ENCODE measurements at regions not wholly inside any gene's neighbourhood (a gene's known extent, or its start where the extent isn't known, plus 50 kb on each side); places are given as distances from the start of the nearest gene placed in this dataset.

DNA sequence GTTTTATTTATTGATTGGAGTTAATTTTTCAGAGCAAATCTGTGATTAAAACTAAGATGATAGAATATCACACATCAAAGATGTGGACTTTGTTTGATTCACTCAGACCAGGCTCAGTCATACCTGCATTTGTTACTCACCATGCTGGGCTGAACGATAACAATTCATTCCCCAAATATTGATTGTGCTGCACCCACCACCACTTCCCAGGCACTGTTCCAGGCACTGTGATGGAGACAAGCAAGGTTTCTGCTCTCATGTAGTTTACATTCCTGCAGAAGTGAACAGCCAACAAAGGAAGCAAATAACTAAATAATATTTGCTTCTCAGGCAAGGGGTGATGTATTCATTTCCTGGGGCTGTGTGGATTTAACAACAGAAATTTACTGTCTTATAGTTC lies 428.3 kb downstream of the DNAH5 start:
- H3K4me3 ChIP-seq (ENCODE audit: low read depth in 1 of 2, low read length in 2 of 2) = no peak overlapping the region
- no peak for ATAC-seq (ENCODE audit: insufficient read depth, low read depth)
- H3K27me3 ChIP-seq (ENCODE audit: insufficient read depth, low read length, poor library complexity) = no peaks in the 10 kb centered on the region
- no peak for DNase-seq
- no peaks in the 10 kb centered on the region for H3K36me3 ChIP-seq (ENCODE audit: insufficient read depth, low read length)
- no peaks in the 10 kb centered on the region for H3K4me1 ChIP-seq (ENCODE audit: insufficient read depth, low read length)
- no peak for TF ChIP-seq EZH2 (IDR thresholded peaks at IDR 0.05; ENCODE audit: borderline replicate concordance, low read depth, low read length, severe bottlenecking)
- TF ChIP-seq, protein P1, sequence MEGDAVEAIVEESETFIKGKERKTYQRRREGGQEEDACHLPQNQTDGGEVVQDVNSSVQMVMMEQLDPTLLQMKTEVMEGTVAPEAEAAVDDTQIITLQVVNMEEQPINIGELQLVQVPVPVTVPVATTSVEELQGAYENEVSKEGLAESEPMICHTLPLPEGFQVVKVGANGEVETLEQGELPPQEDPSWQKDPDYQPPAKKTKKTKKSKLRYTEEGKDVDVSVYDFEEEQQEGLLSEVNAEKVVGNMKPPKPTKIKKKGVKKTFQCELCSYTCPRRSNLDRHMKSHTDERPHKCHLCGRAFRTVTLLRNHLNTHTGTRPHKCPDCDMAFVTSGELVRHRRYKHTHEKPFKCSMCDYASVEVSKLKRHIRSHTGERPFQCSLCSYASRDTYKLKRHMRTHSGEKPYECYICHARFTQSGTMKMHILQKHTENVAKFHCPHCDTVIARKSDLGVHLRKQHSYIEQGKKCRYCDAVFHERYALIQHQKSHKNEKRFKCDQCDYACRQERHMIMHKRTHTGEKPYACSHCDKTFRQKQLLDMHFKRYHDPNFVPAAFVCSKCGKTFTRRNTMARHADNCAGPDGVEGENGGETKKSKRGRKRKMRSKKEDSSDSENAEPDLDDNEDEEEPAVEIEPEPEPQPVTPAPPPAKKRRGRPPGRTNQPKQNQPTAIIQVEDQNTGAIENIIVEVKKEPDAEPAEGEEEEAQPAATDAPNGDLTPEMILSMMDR (IDR thresholded peaks at IDR 0.05; ENCODE audit: borderline replicate concordance, extremely low read depth, low read length, poor library complexity, severe bottlenecking) = no peak
- H2AFZ ChIP-seq (ENCODE audit: low read depth, low read length) = no peak overlapping the region
- no peak overlapping the region for H3K4me2 ChIP-seq (ENCODE audit: insufficient read depth, low read length)
- H3K27ac ChIP-seq (ENCODE audit: low read length) = no peak overlapping the region
- no peaks in the 10 kb centered on the region for H4K20me1 ChIP-seq (ENCODE audit: insufficient read depth, low read length)
- no peaks in the 10 kb centered on the region for H3K79me2 ChIP-seq (ENCODE audit: insufficient read depth, low read length)
- H3K9me3 ChIP-seq (ENCODE audit: insufficient read depth, low read length, severe bottlenecking) = no peaks in the 10 kb centered on the region
- H3K9ac ChIP-seq (ENCODE audit: low read depth, low read length) = no peak overlapping the region

- Histone ChIP-seq H4K20me1 (ENCODE audit: insufficient read depth, low read length) (no peaks in the 10 kb centered on the region), H3K4me1 (ENCODE audit: insufficient read depth, low read length) (no peaks in the 10 kb centered on the region), H3K36me3 (ENCODE audit: insufficient read depth, low read length) (no peaks in the 10 kb centered on the region), H3K4me2 (ENCODE audit: insufficient read depth, low read length) (no peak overlapping the region), H3K4me3 (ENCODE audit: low read depth in 1 of 2, low read length in 2 of 2) (no peak overlapping the region), H3K27me3 (ENCODE audit: insufficient read depth, low read length, poor library complexity) (no peaks in the 10 kb centered on the region), H3K79me2 (ENCODE audit: insufficient read depth, low read length) (no peaks in the 10 kb centered on the region), H2AFZ (ENCODE audit: low read depth, low read length) (no peak overlapping the region), H3K27ac (ENCODE audit: low read length) (no peak overlapping the region), H3K9me3 (ENCODE audit: insufficient read depth, low read length, severe bottlenecking) (no peaks in the 10 kb centered on the region), H3K9ac (ENCODE audit: low read depth, low read length) (no peak overlapping the region)
- no peak for ATAC-seq (ENCODE audit: insufficient read depth, low read depth)
- no peak for DNase-seq
- no peak for TF ChIP-seq EZH2 (IDR thresholded peaks at IDR 0.05; ENCODE audit: borderline replicate concordance, low read depth, low read length, severe bottlenecking)
- TF ChIP-seq, protein P1 (IDR thresholded peaks at IDR 0.05; ENCODE audit: borderline replicate concordance, extremely low read depth, low read length, poor library complexity, severe bottlenecking) = no peak
Measured at GRCh38 chr5:13511442-13511841, 433.0 kb downstream of the DNAH5 start.

GRCh38 chr5:13510616-13511015 lies 433.9 kb downstream of the DNAH5 start:
- H3K9me3 ChIP-seq (ENCODE audit: insufficient read depth, low read length, severe bottlenecking) = no peaks in the 10 kb centered on the region
- no peaks in the 10 kb centered on the region for H3K36me3 ChIP-seq (ENCODE audit: insufficient read depth, low read length)
- H2AFZ ChIP-seq (ENCODE audit: low read depth, low read length) = no peak overlapping the region
- no peak overlapping the region for H3K9ac ChIP-seq (ENCODE audit: low read depth, low read length)
- ATAC-seq (ENCODE audit: insufficient read depth, low read depth) (no peak), DNase-seq (no peak)
- no peaks in the 10 kb centered on the region for H3K4me1 ChIP-seq (ENCODE audit: insufficient read depth, low read length)
- H3K27ac ChIP-seq (ENCODE audit: low read length) = no peak overlapping the region
- no peaks in the 10 kb centered on the region for H4K20me1 ChIP-seq (ENCODE audit: insufficient read depth, low read length)
- no peak overlapping the region for H3K4me3 ChIP-seq (ENCODE audit: low read depth in 1 of 2, low read length in 2 of 2)
- H3K4me2 ChIP-seq (ENCODE audit: insufficient read depth, low read length) = no peak overlapping the region
- H3K79me2 ChIP-seq (ENCODE audit: insufficient read depth, low read length) = no peaks in the 10 kb centered on the region
- H3K27me3 ChIP-seq (ENCODE audit: insufficient read depth, low read length, poor library complexity) = no peaks in the 10 kb centered on the region
- no peak for TF ChIP-seq EZH2 (IDR thresholded peaks at IDR 0.05; ENCODE audit: borderline replicate concordance, low read depth, low read length, severe bottlenecking)
- TF ChIP-seq, protein P1 (IDR thresholded peaks at IDR 0.05; ENCODE audit: borderline replicate concordance, extremely low read depth, low read length, poor library complexity, severe bottlenecking) = no peak

DNA sequence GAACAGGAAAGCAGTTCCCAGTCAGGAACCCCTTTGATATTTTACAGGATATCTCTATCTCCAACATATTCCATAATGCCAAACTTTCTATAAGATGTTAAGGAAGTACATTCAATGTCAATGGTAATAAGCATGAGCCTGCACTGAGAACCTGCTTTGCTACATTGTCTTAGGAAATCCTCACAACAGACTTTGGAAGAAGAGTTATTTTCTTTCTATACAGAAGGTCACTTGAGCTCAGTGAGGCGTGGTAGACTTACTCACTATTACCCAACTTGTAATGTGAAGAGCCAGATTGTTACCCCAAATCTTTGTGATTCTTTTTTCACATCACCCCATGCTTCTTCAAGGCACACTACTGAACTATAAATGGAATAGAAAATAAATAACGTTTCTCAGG lies 435.9 kb downstream of the DNAH5 start:
- no peak overlapping the region for H3K4me2 ChIP-seq (ENCODE audit: insufficient read depth, low read length)
- no peaks in the 10 kb centered on the region for H4K20me1 ChIP-seq (ENCODE audit: insufficient read depth, low read length)
- H3K27me3 ChIP-seq (ENCODE audit: insufficient read depth, low read length, poor library complexity) = no peaks in the 10 kb centered on the region
- H3K4me3 ChIP-seq (ENCODE audit: low read depth in 1 of 2, low read length in 2 of 2) = no peak overlapping the region
- no peak overlapping the region for H2AFZ ChIP-seq (ENCODE audit: low read depth, low read length)
- no peaks in the 10 kb centered on the region for H3K4me1 ChIP-seq (ENCODE audit: insufficient read depth, low read length)
- no peaks in the 10 kb centered on the region for H3K9me3 ChIP-seq (ENCODE audit: insufficient read depth, low read length, severe bottlenecking)
- no peaks in the 10 kb centered on the region for H3K36me3 ChIP-seq (ENCODE audit: insufficient read depth, low read length)
- no peaks in the 10 kb centered on the region for H3K79me2 ChIP-seq (ENCODE audit: insufficient read depth, low read length)
- no peak overlapping the region for H3K9ac ChIP-seq (ENCODE audit: low read depth, low read length)
- no peak for ATAC-seq (ENCODE audit: insufficient read depth, low read depth)
- DNase-seq = no peak
- H3K27ac ChIP-seq (ENCODE audit: low read length) = no peak overlapping the region
- TF ChIP-seq, protein P1 (IDR thresholded peaks at IDR 0.05; ENCODE audit: borderline replicate concordance, extremely low read depth, low read length, poor library complexity, severe bottlenecking) = no peak
- no peak for TF ChIP-seq EZH2 (IDR thresholded peaks at IDR 0.05; ENCODE audit: borderline replicate concordance, low read depth, low read length, severe bottlenecking)
